Erythroblast (primary cell): ENCODE measurements at regions not wholly inside any gene's neighbourhood (a gene's known extent, or its start where the extent isn't known, plus 50 kb on each side); places are given as distances from the start of the nearest gene placed in this dataset.

Source experiments
- GATA1 ChIP-seq: IDR thresholded peaks from 2 replicates; pipeline ENCODE4 v1.6.1; 2011; ENCODE audit warnings: low read depth, mild to moderate bottlenecking, control low read depth, low read length, moderate library complexity
- POLR2A ChIP-seq: IDR thresholded peaks from 2 replicates; pipeline ENCODE4 v1.6.1; 2011; ENCODE audit warnings: mild to moderate bottlenecking, low read length

GRCh38 chr4:122992057-122992456 lies 69.7 kb upstream of the NUDT6 start:
- TF ChIP-seq POLR2A (no peak), GATA1 (no peak)
